Upper lobe of left lung (tissue), 4 donors: ENCODE measurements at regions not wholly inside any gene's neighbourhood (a gene's known extent, or its start where the extent isn't known, plus 50 kb on each side); places are given as distances from the start of the nearest gene placed in this dataset.

Experiments
- EP300 ChIP-seq, 4 donors: sonication (generic); formaldehyde crosslinking; IDR thresholded peaks; one replicate each; pipeline ENCODE4 v1.5.1; 2017; ENCODE audit warnings: antibody characterized with exemption in 4 of 4, control low read depth in 2 of 4
- POLR2A ChIP-seq, 4 donors: fragments of 450-650 bp; IDR thresholded peaks; one replicate each; pipeline ENCODE4 v1.5.1; 2016 to 2017; ENCODE audit warnings: antibody characterized with exemption in 4 of 4, mild to moderate bottlenecking in 2 of 4
- POLR2AphosphoS5 ChIP-seq, 2 donors: sonication (generic); formaldehyde crosslinking; IDR thresholded peaks; one replicate each; pipeline ENCODE4 v1.5.1; 2017; ENCODE audit warnings: antibody characterized with exemption in 2 of 2
- TF ChIP-seq, protein P1 (sequence below), 6 experiments: fragments of 450-650 bp in 4 of 6; fragments of 200-600 bp in 2 of 6; sonication (generic) in 2 of 6; IDR thresholded peaks; one replicate each; pipeline ENCODE4 v1.5.1; 2016 to 2019; ENCODE audit warnings: antibody characterized with exemption in 6 of 6

GRCh38 chr5:90224342-90224741 is 185.2 kb downstream of the CETN3 start:
- TF ChIP-seq, protein P1, sequence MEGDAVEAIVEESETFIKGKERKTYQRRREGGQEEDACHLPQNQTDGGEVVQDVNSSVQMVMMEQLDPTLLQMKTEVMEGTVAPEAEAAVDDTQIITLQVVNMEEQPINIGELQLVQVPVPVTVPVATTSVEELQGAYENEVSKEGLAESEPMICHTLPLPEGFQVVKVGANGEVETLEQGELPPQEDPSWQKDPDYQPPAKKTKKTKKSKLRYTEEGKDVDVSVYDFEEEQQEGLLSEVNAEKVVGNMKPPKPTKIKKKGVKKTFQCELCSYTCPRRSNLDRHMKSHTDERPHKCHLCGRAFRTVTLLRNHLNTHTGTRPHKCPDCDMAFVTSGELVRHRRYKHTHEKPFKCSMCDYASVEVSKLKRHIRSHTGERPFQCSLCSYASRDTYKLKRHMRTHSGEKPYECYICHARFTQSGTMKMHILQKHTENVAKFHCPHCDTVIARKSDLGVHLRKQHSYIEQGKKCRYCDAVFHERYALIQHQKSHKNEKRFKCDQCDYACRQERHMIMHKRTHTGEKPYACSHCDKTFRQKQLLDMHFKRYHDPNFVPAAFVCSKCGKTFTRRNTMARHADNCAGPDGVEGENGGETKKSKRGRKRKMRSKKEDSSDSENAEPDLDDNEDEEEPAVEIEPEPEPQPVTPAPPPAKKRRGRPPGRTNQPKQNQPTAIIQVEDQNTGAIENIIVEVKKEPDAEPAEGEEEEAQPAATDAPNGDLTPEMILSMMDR (IDR thresholded peaks at IDR 0.05): no peak
- TF ChIP-seq POLR2A (IDR thresholded peaks at IDR 0.05) (no peak), POLR2AphosphoS5 (IDR thresholded peaks at IDR 0.05) (no peak), EP300 (IDR thresholded peaks at IDR 0.05) (no peak)
